Liver (tissue), 8 donors: ENCODE measurements at regions not wholly inside any gene's neighbourhood (a gene's known extent, or its start where the extent isn't known, plus 50 kb on each side); places are given as distances from the start of the nearest gene placed in this dataset.

Experiments used
- DNase-seq: peaks from one replicate; pipeline ENCODE4 v3.0.0-alpha.2; 2017; ENCODE audit warnings: low spot score
- H3K27ac ChIP-seq, 2 donors: one replicate each; pipeline ENCODE4 v1.7.0; 2013; ENCODE audit warnings: inconsistent platforms in 2 of 2, low read length in 2 of 2, control low read depth in 1 of 2, low read depth in 1 of 2, mild to moderate bottlenecking in 1 of 2
- H3K27me3 ChIP-seq, 4 donors: one replicate each; pipeline versions ENCODE4 v1.6.1 to v1.7.0; 2013; ENCODE audit warnings: low read length in 3 of 4, inconsistent platforms in 1 of 4, mild to moderate bottlenecking in 1 of 4, moderate library complexity in 1 of 4; ENCODE audit not compliant: control insufficient read depth in 4 of 4, insufficient read depth in 4 of 4
- H3K36me3 ChIP-seq, 4 donors: one replicate each; pipeline versions ENCODE4 v1.6.1 to v1.7.0; 2013; ENCODE audit warnings: low read length in 3 of 4, mild to moderate bottlenecking in 3 of 4, low read depth in 1 of 4, moderate library complexity in 1 of 4; ENCODE audit not compliant: control insufficient read depth in 4 of 4, insufficient read depth in 3 of 4
- H3K4me1 ChIP-seq, 4 donors: one replicate each; pipeline versions ENCODE4 v1.6.1 to v1.7.0; 2013; ENCODE audit warnings: low read length in 3 of 4, mild to moderate bottlenecking in 3 of 4, moderate library complexity in 1 of 4; ENCODE audit not compliant: control insufficient read depth in 4 of 4, insufficient read depth in 4 of 4
- H3K4me3 ChIP-seq, 3 donors: one replicate each; pipeline versions ENCODE4 v1.6.1 to v1.7.0; 2013; ENCODE audit warnings: low read length in 3 of 3, control low read depth in 1 of 3, low read depth in 1 of 3, mild to moderate bottlenecking in 1 of 3
- H3K9ac ChIP-seq, 2 donors: one replicate each; pipeline ENCODE4 v1.7.0; 2013; ENCODE audit warnings: low read length in 2 of 2, mild to moderate bottlenecking in 2 of 2, moderate library complexity in 2 of 2, control low read depth in 1 of 2, low read depth in 1 of 2
- H3K9me3 ChIP-seq, 4 donors: one replicate each; pipeline versions ENCODE4 v1.6.1 to v1.7.0; 2013; ENCODE audit warnings: low read length in 3 of 4; ENCODE audit not compliant: control insufficient read depth in 4 of 4
- ATF3 ChIP-seq: IDR thresholded peaks from 2 replicates; pipeline ENCODE4 v1.6.1; 2016; ENCODE audit warnings: antibody characterized with exemption
- CTCF ChIP-seq: fragments of 150-350 bp; IDR thresholded peaks from 2 replicates; pipeline ENCODE4 v1.5.1; 2017; ENCODE audit warnings: improper control_type of control experiment, low read depth, low read length; ENCODE audit not compliant: missing input control
- EGR1 ChIP-seq, 2 donors: IDR thresholded peaks; 2 replicates each; pipeline ENCODE4 v1.6.1; 2016 to 2018; ENCODE audit warnings: antibody characterized with exemption in 2 of 2, low read depth in 2 of 2
- FOXA1 ChIP-seq: IDR thresholded peaks from 2 replicates; pipeline ENCODE4 v1.6.1; 2016; ENCODE audit warnings: antibody characterized with exemption
- FOXA2 ChIP-seq: IDR thresholded peaks from 2 replicates; pipeline ENCODE4 v1.6.1; 2016; ENCODE audit warnings: antibody characterized with exemption
- GABPA ChIP-seq, 2 donors: IDR thresholded peaks in 1 of 2; conservative IDR thresholded peaks in 1 of 2; 2 replicates each; pipeline ENCODE4 v1.6.1; 2016; ENCODE audit warnings: antibody characterized with exemption in 2 of 2, mild to moderate bottlenecking in 1 of 2, moderate library complexity in 1 of 2
- HNF4A ChIP-seq, 2 donors: conservative IDR thresholded peaks; 2 replicates each; pipeline ENCODE4 v1.6.1; 2016; ENCODE audit warnings: antibody characterized with exemption in 2 of 2, mild to moderate bottlenecking in 2 of 2
- HNF4G ChIP-seq: IDR thresholded peaks from 2 replicates; pipeline ENCODE4 v1.6.1; 2016; ENCODE audit warnings: antibody characterized with exemption
- JUND ChIP-seq, 2 donors: IDR thresholded peaks; 2 replicates each; pipeline ENCODE4 v1.6.1; 2016; ENCODE audit warnings: antibody characterized with exemption in 2 of 2
- MAX ChIP-seq: IDR thresholded peaks from 2 replicates; pipeline ENCODE4 v1.6.1; 2016; ENCODE audit warnings: antibody characterized with exemption
- NR2F2 ChIP-seq: IDR thresholded peaks from 2 replicates; pipeline ENCODE4 v1.6.1; 2016; ENCODE audit warnings: antibody characterized with exemption
- RAD21 ChIP-seq, 2 donors: IDR thresholded peaks; 2 replicates each; pipeline ENCODE4 v1.6.1; 2016; ENCODE audit warnings: antibody characterized with exemption in 2 of 2, mild to moderate bottlenecking in 2 of 2
- REST ChIP-seq: IDR thresholded peaks from 2 replicates; pipeline ENCODE4 v1.6.1; 2016; ENCODE audit warnings: antibody characterized with exemption, mild to moderate bottlenecking
- RXRA ChIP-seq, 2 donors: IDR thresholded peaks; 2 replicates each; pipeline ENCODE4 v1.6.1; 2017 to 2018; ENCODE audit warnings: antibody characterized with exemption in 2 of 2, mild to moderate bottlenecking in 1 of 2
- SP1 ChIP-seq: IDR thresholded peaks from 2 replicates; pipeline ENCODE4 v1.6.1; 2018; ENCODE audit warnings: antibody characterized with exemption, mild to moderate bottlenecking
- TAF1 ChIP-seq: conservative IDR thresholded peaks from 2 replicates; pipeline ENCODE4 v1.6.1; 2016; ENCODE audit warnings: antibody characterized with exemption, mild to moderate bottlenecking
- YY1 ChIP-seq: IDR thresholded peaks from 2 replicates; pipeline ENCODE4 v1.6.1; 2016; ENCODE audit warnings: antibody characterized with exemption, mild to moderate bottlenecking
- ZBTB33 ChIP-seq: IDR thresholded peaks from 2 replicates; pipeline ENCODE4 v1.6.1; 2016; ENCODE audit warnings: antibody characterized with exemption
- WGBS: extraction: QIAGEN DNeasy Blood & Tissue Kit; methylation state at CpG from one replicate; pipeline ENCODE4 v1.1.7; 2013; 5-methylcytosine and 5-hydroxymethylcytosine counted together
- donor health status: healthy.
- donor health status: healthy.
- donor health status: healthy.
- donor health status: healthy.
- donor health status: healthy.

- no peak for DNase-seq
These were observed 296.2 kb downstream of the CHL1 start for GRCh38 chr3:492586-493316.

More at GRCh38 chr3:492586-493316, 296.2 kb downstream of the CHL1 start:
- H3K4me1 ChIP-seq, result peaks cover 0 to 7% (median 3%) of the 10 kb centered on the region in 4 donors
- no peak overlapping the region for H3K27ac ChIP-seq
- TF ChIP-seq HNF4G (peak; percentile 75), JUND (IDR thresholded peaks at IDR 0.05) (peak; percentile 77 to 85), TAF1 (no peak), HNF4A (conservative IDR thresholded peaks at IDR 0.05) (peak; percentile 96 to 99), MAX (peak; percentile 84), ZBTB33 (peak; percentile 78), CTCF (no peak), RAD21 (IDR thresholded peaks at IDR 0.05) (peak in 1 of 2 donors; percentile 36), FOXA2 (no peak), RXRA (IDR thresholded peaks at IDR 0.05) (peak; percentile 54 to 72), SP1 (peak; percentile 62), GABPA (IDR thresholded peaks at IDR 0.05 in 1 of 2, conservative IDR thresholded peaks at IDR 0.05 in 1 of 2) (peak in 1 of 2 donors; percentile 69), FOXA1 (peak; percentile 33), EGR1 (IDR thresholded peaks at IDR 0.05; ENCODE audit: low read depth in 2 of 2) (no peak), NR2F2 (no peak), YY1 (peak; percentile 79), REST (peak; percentile 37), ATF3 (peak; percentile 84)
- H3K36me3 ChIP-seq, result no peaks in the 10 kb centered on the region
- peak overlapping the region in 1 of 3 donors; percentile 21 for H3K4me3 ChIP-seq
- no peak overlapping the region for H3K9ac ChIP-seq
- H3K27me3 ChIP-seq, result no peaks in the 10 kb centered on the region
- H3K9me3 ChIP-seq, result no peaks in the 10 kb centered on the region
- WGBS, result 30% methylated on average over 3 of the region's 3 CpGs
